HepG2 (cell line): ENCODE measurements at regions not wholly inside any gene's neighbourhood (a gene's known extent, or its start where the extent isn't known, plus 50 kb on each side); places are given as distances from the start of the nearest gene placed in this dataset.

Source experiments
- ATAC-seq: fragments of 200-7000 bp; cut with Tn5 transposase; 3 replicates; pipeline ENCODE4 v1.9.1; 2020; ENCODE audit warnings: mild to moderate bottlenecking, moderate library complexity
- BruUV-seq: library from RNA; stranded (reverse); fragments of 400-500 nt; replicated peaks from 2 replicates; lab custom pipeline; 2021; lab: Mats Ljungman, UMichigan
- CTCF ChIA-PET: fragments of 300-600 bp; formaldehyde crosslinking; extraction: SDS; loops from one replicate; lab custom pipeline; 2021; ENCODE audit warnings: low total read pairs, inconsistent platforms, low intra/inter-chr PET ratio; lab: Yijun Ruan, JAX
- POLR2A ChIA-PET: fragments of 350-600 bp; sonication (Branson Sonifier 250); formaldehyde crosslinking; loops from one replicate; lab custom pipeline; 2020; ENCODE audit warnings: antibody characterized with exemption, inconsistent platforms; lab: Yijun Ruan, JAX
- DNase-seq: peaks from one replicate; pipeline ENCODE4 v3.0.0-alpha.2; 2015; ENCODE audit warnings: low spot score
- FAIRE-seq: peaks from 3 replicates; lab custom pipeline; 2011; peaks lifted over from hg19 to GRCh38; lab: Jason Lieb, UNC
- H2AFZ ChIP-seq: one replicate; pipeline ENCODE4 v1.6.1; 2011; ENCODE audit warnings: low read length, inconsistent platforms
- H3K27ac ChIP-seq: fragments of 300-600 bp; 3 replicates; pipeline ENCODE4 v1.8.0; 2011; ENCODE audit warnings: mixed run types, mild to moderate bottlenecking, mixed read lengths, low read length, inconsistent platforms; ENCODE audit not compliant: insufficient read depth; ENCODE audit errors: extremely low read length
- H3K27me3 ChIP-seq, 2 experiments: fragments of 200-600 bp in 1 of 2; 2 replicates in 1 of 2; 3 replicates in 1 of 2; pipeline versions ENCODE4 v1.6.0 to v1.8.0; 2011; ENCODE audit warnings: low read length in 2 of 2, mild to moderate bottlenecking in 2 of 2, moderate library complexity in 2 of 2, inconsistent platforms in 1 of 2; ENCODE audit not compliant: insufficient read depth in 2 of 2, control insufficient read depth in 1 of 2
- H3K36me3 ChIP-seq, 2 experiments: fragments of 200-600 bp in 1 of 2; replicated peaks in 1 of 2; 2 replicates in 1 of 2; 3 replicates in 1 of 2; pipeline versions ENCODE4 v1.5.1 to v1.8.0; 2011; ENCODE audit warnings: low read length in 2 of 2, inconsistent platforms in 1 of 2; ENCODE audit not compliant: insufficient read depth in 2 of 2, control insufficient read depth in 1 of 2
- H3K4me1 ChIP-seq: 2 replicates; pipeline ENCODE4 v1.5.1; 2012; ENCODE audit warnings: low read length, inconsistent platforms; ENCODE audit not compliant: insufficient read depth
- H3K4me2 ChIP-seq: 2 replicates; pipeline ENCODE4 v1.6.0; 2011; ENCODE audit warnings: low read depth, low read length, inconsistent platforms
- H3K4me3 ChIP-seq, 3 experiments: fragments of 200-600 bp in 1 of 3; sonication (generic), shearing (Covaris generic) in 1 of 3; replicated peaks in 1 of 3; 2 replicates each; pipeline ENCODE4 v1.5.1; 2011 to 2016; ENCODE audit warnings: low read length in 3 of 3, inconsistent platforms in 2 of 3, low read depth in 2 of 3, mild to moderate bottlenecking in 2 of 3, control low read depth in 1 of 3, mixed read lengths in 1 of 3; ENCODE audit not compliant: insufficient read depth in 1 of 3
- H3K79me2 ChIP-seq: one replicate; pipeline ENCODE4 v1.6.1; 2011; ENCODE audit warnings: low read length, inconsistent platforms; ENCODE audit not compliant: insufficient read depth
- H3K9ac ChIP-seq: 2 replicates; pipeline ENCODE4 v1.6.0; 2011; ENCODE audit warnings: mild to moderate bottlenecking, low read depth, low read length, inconsistent platforms; ENCODE audit not compliant: insufficient read depth
- H3K9me3 ChIP-seq: 2 replicates; pipeline ENCODE4 v1.5.1; 2012; ENCODE audit warnings: mild to moderate bottlenecking, low read length
- H4K20me1 ChIP-seq: 2 replicates; pipeline ENCODE4 v1.6.0; 2011; ENCODE audit warnings: inconsistent platforms, mild to moderate bottlenecking, low read length, moderate library complexity; ENCODE audit not compliant: insufficient read depth
- GMEB2 ChIP-seq: IDR thresholded peaks from 2 replicates; pipeline ENCODE4 v1.6.1; 2016; ENCODE audit warnings: missing biosample characterization, missing genetic modification reagents, low read depth
- HNRNPLL ChIP-seq: fragments of 200-400 bp; formaldehyde crosslinking; IDR thresholded peaks from 2 replicates; pipeline ENCODE4 v1.6.1; 2017; ENCODE audit warnings: mild to moderate bottlenecking, low read depth, low read length; ENCODE audit not compliant: poor library complexity, severe bottlenecking
- JUND ChIP-seq: sonication (generic); formaldehyde crosslinking; IDR thresholded peaks from 2 replicates; pipeline ENCODE4 v1.8.0; 2022; ENCODE audit warnings: mild to moderate bottlenecking, missing genetic modification reagents
- MXI1 ChIP-seq: IDR thresholded peaks from 3 replicates; pipeline ENCODE4 v1.6.1; 2012; ENCODE audit warnings: low read depth, low read length, inconsistent platforms, borderline replicate concordance
- PAF1 ChIP-seq: IDR thresholded peaks from 2 replicates; pipeline ENCODE4 v1.6.1; 2016; ENCODE audit warnings: missing genetic modification reagents, missing compliant biosample characterization
- PRPF4 ChIP-seq: fragments of 200-400 bp; formaldehyde crosslinking; IDR thresholded peaks from 2 replicates; pipeline ENCODE4 v1.6.1; 2016; ENCODE audit warnings: low read length, low read depth; ENCODE audit not compliant: poor library complexity, severe bottlenecking
- PTBP1 ChIP-seq: fragments of 200-400 bp; formaldehyde crosslinking; IDR thresholded peaks from 2 replicates; pipeline ENCODE4 v1.6.1; 2018; ENCODE audit warnings: low read length, low read depth; ENCODE audit not compliant: poor library complexity, severe bottlenecking
- SRY ChIP-seq: sonication (generic); formaldehyde crosslinking; IDR thresholded peaks from 2 replicates; pipeline ENCODE4 v1.8.0; 2022; ENCODE audit warnings: mild to moderate bottlenecking, missing genetic modification reagents
- TFE3 ChIP-seq: IDR thresholded peaks from 2 replicates; pipeline ENCODE4 v1.6.1; 2016
- ZBTB42 ChIP-seq: sonication (generic); formaldehyde crosslinking; IDR thresholded peaks from 2 replicates; pipeline ENCODE4 v1.5.0; 2020; ENCODE audit warnings: mild to moderate bottlenecking, missing genetic modification reagents
- ZNF282 ChIP-seq: fragments of 450-650 bp; IDR thresholded peaks from 2 replicates; pipeline ENCODE4 v1.6.1; 2018; ENCODE audit not compliant: partially characterized antibody
- ZNF709 ChIP-seq: sonication (generic); formaldehyde crosslinking; IDR thresholded peaks from 2 replicates; pipeline ENCODE4 v1.5.0; 2020; ENCODE audit warnings: mild to moderate bottlenecking, missing genetic modification reagents
- ZNF878 ChIP-seq: sonication (generic); formaldehyde crosslinking; IDR thresholded peaks from 2 replicates; pipeline ENCODE4 v1.8.1; 2023; ENCODE audit warnings: mild to moderate bottlenecking, missing genetic modification reagents, moderate library complexity
- in situ Hi-C: cut with HindIII; loops from 2 replicates; pipeline ENCODE4 v1.10.0; 2017; ENCODE audit warnings: low pct_unique_long_range_greater_than_20kb; ENCODE audit not compliant: extremely low pct_ligation_motif_present
- intact Hi-C: fragments of 100-400 bp; cut with micrococcal nuclease; formaldehyde crosslinking; loops from one replicate; pipeline ENCODE4 v1.10.0; 2022; ENCODE audit not compliant: unreplicated experiment
- TF ChIP-seq, protein P1 (sequence below): sonication (generic); formaldehyde crosslinking; IDR thresholded peaks from 2 replicates; pipeline ENCODE4 v1.4.0; 2020; ENCODE audit warnings: missing genetic modification reagents, borderline replicate concordance
- TF ChIP-seq, protein P2 (sequence below): sonication (generic); formaldehyde crosslinking; IDR thresholded peaks from 2 replicates; pipeline ENCODE4 v1.5.0; 2020; ENCODE audit warnings: mild to moderate bottlenecking, missing genetic modification reagents
- TF ChIP-seq, protein P3 (sequence below): sonication (generic); formaldehyde crosslinking; IDR thresholded peaks from 2 replicates; pipeline ENCODE4 v1.8.0; 2022; ENCODE audit warnings: missing genetic modification reagents, mild to moderate bottlenecking, inconsistent platforms, borderline replicate concordance

- no peak for ATAC-seq
- H3K27ac ChIP-seq: no peak overlapping the region
- CTCF ChIA-PET: no interaction called here
- peaks cover 78% of the 10 kb centered on the region for H3K9me3 ChIP-seq
- H3K4me1 ChIP-seq: no peaks in the 10 kb centered on the region
- H3K4me3 ChIP-seq: no peak overlapping the region
- no TSS peak for BruUV-seq
- POLR2A ChIA-PET: no interaction called here
- no peak for TF ChIP-seq ZNF709 (CRISPR knock-in tag)
- TF ChIP-seq, protein P1, sequence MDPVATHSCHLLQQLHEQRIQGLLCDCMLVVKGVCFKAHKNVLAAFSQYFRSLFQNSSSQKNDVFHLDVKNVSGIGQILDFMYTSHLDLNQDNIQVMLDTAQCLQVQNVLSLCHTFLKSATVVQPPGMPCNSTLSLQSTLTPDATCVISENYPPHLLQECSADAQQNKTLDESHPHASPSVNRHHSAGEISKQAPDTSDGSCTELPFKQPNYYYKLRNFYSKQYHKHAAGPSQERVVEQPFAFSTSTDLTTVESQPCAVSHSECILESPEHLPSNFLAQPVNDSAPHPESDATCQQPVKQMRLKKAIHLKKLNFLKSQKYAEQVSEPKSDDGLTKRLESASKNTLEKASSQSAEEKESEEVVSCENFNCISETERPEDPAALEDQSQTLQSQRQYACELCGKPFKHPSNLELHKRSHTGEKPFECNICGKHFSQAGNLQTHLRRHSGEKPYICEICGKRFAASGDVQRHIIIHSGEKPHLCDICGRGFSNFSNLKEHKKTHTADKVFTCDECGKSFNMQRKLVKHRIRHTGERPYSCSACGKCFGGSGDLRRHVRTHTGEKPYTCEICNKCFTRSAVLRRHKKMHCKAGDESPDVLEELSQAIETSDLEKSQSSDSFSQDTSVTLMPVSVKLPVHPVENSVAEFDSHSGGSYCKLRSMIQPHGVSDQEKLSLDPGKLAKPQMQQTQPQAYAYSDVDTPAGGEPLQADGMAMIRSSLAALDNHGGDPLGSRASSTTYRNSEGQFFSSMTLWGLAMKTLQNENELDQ (CRISPR knock-in tag): no peak
- TF ChIP-seq ZBTB42 (CRISPR knock-in tag): no peak
- TF ChIP-seq SRY (CRISPR knock-in tag): no peak
- no peak for TF ChIP-seq PRPF4
- TF ChIP-seq ZNF282: no peak
- TF ChIP-seq ZNF878 (CRISPR knock-in tag): no peak
- TF ChIP-seq HNRNPLL: no peak
- TF ChIP-seq, protein P2, sequence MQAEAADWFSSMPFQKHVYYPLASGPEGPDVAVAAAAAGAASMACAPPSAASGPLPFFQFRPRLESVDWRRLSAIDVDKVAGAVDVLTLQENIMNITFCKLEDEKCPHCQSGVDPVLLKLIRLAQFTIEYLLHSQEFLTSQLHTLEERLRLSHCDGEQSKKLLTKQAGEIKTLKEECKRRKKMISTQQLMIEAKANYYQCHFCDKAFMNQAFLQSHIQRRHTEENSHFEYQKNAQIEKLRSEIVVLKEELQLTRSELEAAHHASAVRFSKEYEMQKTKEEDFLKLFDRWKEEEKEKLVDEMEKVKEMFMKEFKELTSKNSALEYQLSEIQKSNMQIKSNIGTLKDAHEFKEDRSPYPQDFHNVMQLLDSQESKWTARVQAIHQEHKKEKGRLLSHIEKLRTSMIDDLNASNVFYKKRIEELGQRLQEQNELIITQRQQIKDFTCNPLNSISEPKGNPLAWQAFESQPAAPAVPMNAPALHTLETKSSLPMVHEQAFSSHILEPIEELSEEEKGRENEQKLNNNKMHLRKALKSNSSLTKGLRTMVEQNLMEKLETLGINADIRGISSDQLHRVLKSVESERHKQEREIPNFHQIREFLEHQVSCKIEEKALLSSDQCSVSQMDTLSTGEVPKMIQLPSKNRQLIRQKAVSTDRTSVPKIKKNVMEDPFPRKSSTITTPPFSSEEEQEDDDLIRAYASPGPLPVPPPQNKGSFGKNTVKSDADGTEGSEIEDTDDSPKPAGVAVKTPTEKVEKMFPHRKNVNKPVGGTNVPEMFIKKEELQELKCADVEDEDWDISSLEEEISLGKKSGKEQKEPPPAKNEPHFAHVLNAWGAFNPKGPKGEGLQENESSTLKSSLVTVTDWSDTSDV: no peak
- TF ChIP-seq GMEB2 (CRISPR knock-in tag): no peak
- TF ChIP-seq PAF1 (CRISPR knock-in tag): no peak
- TF ChIP-seq, protein P3, sequence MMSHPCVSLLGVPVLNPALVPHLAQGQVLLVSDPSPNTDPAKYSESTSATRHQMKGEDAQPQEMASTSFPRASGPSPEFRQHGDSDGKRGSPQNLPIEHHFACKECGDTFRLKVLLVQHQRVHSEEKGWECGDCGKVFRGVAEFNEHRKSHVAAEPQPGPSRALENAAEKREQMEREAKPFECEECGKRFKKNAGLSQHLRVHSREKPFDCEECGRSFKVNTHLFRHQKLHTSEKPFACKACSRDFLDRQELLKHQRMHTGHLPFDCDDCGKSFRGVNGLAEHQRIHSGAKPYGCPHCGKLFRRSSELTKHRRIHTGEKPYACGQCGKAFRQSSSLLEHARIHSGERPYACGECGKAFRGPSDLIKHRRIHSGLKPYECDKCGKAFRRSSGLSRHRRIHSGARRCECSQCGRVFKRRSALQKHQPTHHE (CRISPR knock-in tag): no peak
- no peak for TF ChIP-seq JUND
- no peak for TF ChIP-seq MXI1
- TF ChIP-seq TFE3: no peak
- TF ChIP-seq PTBP1: no peak
- no peaks in the 10 kb centered on the region for H3K36me3 ChIP-seq
- no peak overlapping the region for H3K4me2 ChIP-seq
- no peak overlapping the region for H3K9ac ChIP-seq
- no peak overlapping the region for H2AFZ ChIP-seq
- no peak for DNase-seq
- in situ Hi-C loops (no loop called here), intact Hi-C loops (no loop called here)
- no peaks in the 10 kb centered on the region; a peak in 1 of 5 replicates for H3K27me3 ChIP-seq
- no peak for FAIRE-seq
- no peaks in the 10 kb centered on the region for H4K20me1 ChIP-seq
- H3K79me2 ChIP-seq: no peaks in the 10 kb centered on the region
These were observed 759.8 kb upstream of the CITED2 start for GRCh38 chr6:140134224-140134623.
